GM13977 (cell line): ENCODE measurements at regions not wholly inside any gene's neighbourhood (a gene's known extent, or its start where the extent isn't known, plus 50 kb on each side); places are given as distances from the start of the nearest gene placed in this dataset.

ENCODE experiments used
- DNase-seq: peaks from one replicate; pipeline ENCODE4 v3.0.0; 2012; ENCODE audit warnings: low spot score
- CTCF ChIP-seq: IDR thresholded peaks from 2 replicates; pipeline ENCODE4 v1.5.1; 2012; ENCODE audit warnings: mild to moderate bottlenecking, control low read depth; ENCODE audit not compliant: insufficient read depth; ENCODE audit errors: extremely low read depth, missing control alignments
- in situ Hi-C: fragments of 300-500 bp; cut with MboI; formaldehyde crosslinking; loops from one replicate; pipeline ENCODE4 v1.12.0; 2022; ENCODE audit warnings: low sequenced_read_pairs, low pct_unique_long_range_greater_than_20kb, mixed read lengths, inconsistent platforms; ENCODE audit not compliant: unreplicated experiment

DNA sequence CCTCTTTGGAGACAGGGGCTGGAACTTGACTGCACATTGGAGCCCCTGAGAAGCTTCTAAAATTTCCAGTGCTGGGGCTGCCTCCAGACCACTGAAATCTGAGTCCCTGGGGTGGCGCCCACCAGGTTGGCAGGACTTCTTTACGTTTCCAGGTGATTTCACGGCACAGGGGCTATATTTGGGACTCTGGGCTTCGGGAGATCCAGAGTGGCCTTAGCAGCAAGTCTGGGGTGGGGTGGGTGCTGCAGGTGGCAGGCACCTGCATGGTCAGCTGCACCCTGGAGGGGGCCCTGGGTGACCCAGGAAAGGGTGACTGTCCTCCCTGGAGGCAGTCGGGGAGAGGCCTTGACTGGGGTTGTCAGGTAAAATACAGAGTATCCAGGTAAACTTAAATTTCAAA, 135.5 kb upstream of the PHACTR3 start:
- TF ChIP-seq CTCF = no peak
- in situ Hi-C loops = loop anchor here (25.0 kb wide), 1 partner anchor 607 kb away; the partner anchor contains the start of genes GNAS and GNAS-AS1

DNA sequence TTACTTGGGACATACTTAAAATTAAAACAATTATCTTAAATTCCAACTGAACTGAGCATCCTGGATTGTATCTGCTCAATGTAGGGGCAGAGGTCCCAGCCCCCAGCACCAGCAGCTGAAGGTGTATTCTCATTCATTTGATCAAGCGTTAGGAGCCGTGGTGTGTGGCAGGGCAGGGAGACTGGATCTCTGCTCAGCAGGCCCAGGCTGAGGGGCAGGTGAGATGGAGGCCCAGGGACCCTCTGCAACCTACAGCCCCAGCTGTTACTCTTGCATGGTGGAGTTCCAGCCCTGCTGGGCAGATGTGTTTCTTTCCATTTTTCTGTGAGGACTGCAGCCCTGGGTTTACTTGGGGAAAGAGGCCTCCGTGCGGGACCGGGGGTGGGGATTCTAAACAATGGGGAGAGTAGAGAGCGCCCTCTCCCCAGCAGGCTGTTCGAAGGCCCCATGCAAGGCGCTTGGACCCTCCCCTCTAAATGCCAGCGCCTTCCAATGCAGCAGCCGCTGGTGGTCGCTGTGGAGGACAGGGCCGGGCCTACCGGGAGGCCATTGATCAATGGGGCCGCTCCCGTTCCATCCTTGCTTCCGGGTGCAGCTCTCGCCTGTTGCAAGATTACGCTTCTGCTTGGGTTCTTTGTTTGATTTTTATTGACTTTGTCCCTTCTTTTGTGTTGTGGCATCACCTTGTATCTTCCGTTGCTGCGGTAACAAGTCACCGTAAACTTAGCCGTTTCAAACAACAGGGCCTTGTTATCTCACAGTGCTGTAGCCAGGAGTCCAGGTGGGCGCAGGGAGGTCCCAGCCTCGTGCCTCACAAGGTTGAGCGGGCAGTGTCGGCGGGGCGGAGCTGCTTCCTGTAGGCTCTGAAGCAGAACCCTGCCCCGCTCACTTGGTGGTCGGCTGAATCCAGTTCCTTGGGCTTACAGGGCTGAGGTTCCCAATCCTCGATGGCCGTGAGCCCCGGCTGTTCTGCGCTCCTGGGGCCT, 134.8 kb upstream of the PHACTR3 start:
- no peak for DNase-seq
- no peak for TF ChIP-seq CTCF
- in situ Hi-C loops = loop anchor here (25.0 kb wide), 1 partner anchor 607 kb away; the partner anchor contains the start of genes GNAS and GNAS-AS1

More for the DNA sequence above, 135.5 kb upstream of the PHACTR3 start:
- DNase-seq = no peak

GRCh38 chr20:59470521-59470920, 133.8 kb upstream of the PHACTR3 start:
- TF ChIP-seq CTCF = no peak
- in situ Hi-C loops = loop anchor here (25.0 kb wide), 1 partner anchor 608 kb away; the partner anchor contains the start of genes GNAS and GNAS-AS1
- DNase-seq = no peak

DNA sequence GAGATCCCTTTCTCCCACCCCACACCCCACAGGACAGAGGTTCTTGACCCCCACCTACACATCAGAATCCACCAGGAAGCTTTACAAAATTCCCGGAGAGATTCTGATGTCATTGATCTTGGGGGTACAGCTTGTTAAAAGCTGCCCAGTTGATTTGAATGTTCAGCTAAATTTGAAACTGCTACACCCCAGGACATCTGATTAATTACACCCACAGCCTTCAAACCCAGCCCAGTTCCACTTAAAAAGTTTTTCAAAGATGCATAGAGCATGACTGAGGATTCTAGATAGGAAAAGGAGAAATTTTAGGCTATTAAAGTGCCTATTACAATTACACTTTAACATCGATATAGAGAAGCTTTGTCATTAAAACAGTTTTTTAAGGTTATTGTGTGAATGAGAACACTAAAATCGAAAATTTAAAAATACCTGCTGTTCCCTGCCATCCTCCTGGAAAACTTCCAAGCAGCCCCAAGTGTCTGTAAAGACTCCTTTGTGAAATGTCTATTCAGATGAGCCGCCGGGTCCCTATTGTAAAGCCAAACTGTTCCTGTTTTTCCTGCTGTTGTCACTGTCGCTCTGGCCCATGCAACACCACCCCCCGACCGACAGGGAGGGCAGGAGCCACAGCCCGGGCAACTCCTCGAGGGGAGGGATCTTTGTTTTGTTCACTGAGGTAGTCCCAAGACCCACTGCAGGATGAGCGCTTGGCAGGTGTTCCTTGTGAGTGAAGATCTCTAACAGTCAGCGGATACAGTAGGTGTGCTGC, 132.5 kb upstream of the PHACTR3 start:
- in situ Hi-C loops = loop anchor here (25.0 kb wide), 1 partner anchor 610 kb away; the partner anchor contains the start of genes GNAS and GNAS-AS1

GRCh38 chr20:59473742-59474141, 130.6 kb upstream of the PHACTR3 start:
- in situ Hi-C loops = loop anchor here (25.0 kb wide), 1 partner anchor 611 kb away; the partner anchor contains the start of genes GNAS and GNAS-AS1
- no peak for DNase-seq
- TF ChIP-seq CTCF = no peak

More for the DNA sequence above, 132.5 kb upstream of the PHACTR3 start:
- no peak for DNase-seq
- TF ChIP-seq CTCF = no peak

DNA sequence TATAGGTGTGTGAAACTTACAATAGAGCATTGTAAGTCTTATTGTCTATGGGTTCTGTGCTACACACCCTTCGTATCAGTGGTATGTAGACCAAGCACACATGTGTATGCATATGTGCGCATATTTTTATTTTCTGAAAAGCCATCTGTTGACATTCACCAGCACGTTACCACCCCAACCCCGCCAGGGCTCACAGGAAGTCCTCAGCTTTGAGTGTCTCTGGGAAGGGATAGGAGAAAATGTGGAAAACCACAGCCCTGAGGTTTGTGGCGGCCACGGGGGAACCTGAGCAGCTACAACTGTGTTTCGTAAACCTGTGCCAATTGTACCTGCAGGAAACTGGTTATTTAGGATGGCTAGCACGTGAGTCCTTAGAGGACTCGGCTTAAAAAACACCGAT, 123.3 kb upstream of the PHACTR3 start:
- no peak for DNase-seq
- no peak for TF ChIP-seq CTCF
- in situ Hi-C loops = no loop called here
